ENCODE measurements at regions not wholly inside any gene's neighbourhood (a gene's known extent, or its start where the extent isn't known, plus 50 kb on each side); places are given as distances from the start of the nearest gene placed in this dataset.

GRCh38 chr13:69487576-69487975 is 620.0 kb upstream of the ATXN8OS start:
- TF ChIP-seq POLR2A (IDR thresholded peaks at IDR 0.05) (no peak), POLR2AphosphoS5 (IDR thresholded peaks at IDR 0.05) (no peak), CTCF (IDR thresholded peaks at IDR 0.05) (no peak)
